ENCODE measurements at regions not wholly inside any gene's neighbourhood (a gene's known extent, or its start where the extent isn't known, plus 50 kb on each side); places are given as distances from the start of the nearest gene placed in this dataset.

DNA sequence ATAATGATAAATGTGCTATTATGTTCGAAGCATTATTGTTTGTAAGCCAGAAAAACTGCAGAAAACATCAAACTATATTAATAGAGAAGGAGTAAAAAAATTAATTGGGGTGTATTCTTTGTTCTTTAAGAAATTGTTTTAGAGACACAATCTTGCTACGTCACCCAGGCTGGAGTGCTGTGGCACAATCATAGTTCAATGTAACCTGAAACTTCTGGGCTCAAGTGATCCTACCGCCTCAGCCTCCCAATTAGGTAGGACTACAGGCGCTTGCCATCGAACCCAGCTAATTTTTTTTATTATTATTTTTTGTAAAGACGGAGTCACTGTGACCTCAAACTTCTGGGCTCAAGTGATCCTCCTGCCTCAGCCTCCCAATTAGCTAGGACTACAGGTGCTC, 1138.6 kb downstream of the GATA3 start:
- CTCF ChIA-PET = no interaction called here
- no TSS peak for BruUV-seq (replicated peaks)
- POLR2A ChIA-PET = no interaction called here
- Histone ChIP-seq H2AFZ (ENCODE audit: control insufficient read depth, low read depth, low read length) (no peak overlapping the region), H3K27me3 (replicated peaks in 1 of 2; ENCODE audit: control insufficient read depth in 2 of 2, insufficient read depth in 2 of 2, low read length in 1 of 2) (no peaks in the 10 kb centered on the region), H3K79me2 (ENCODE audit: control insufficient read depth, insufficient read depth, low read length) (no peaks in the 10 kb centered on the region), H3K9ac (ENCODE audit: control insufficient read depth, insufficient read depth, low read length) (no peak overlapping the region), H3K4me3 (no peak overlapping the region), H3K4me2 (ENCODE audit: control insufficient read depth, insufficient read depth) (no peak overlapping the region), H3K36me3 (ENCODE audit: control insufficient read depth in 2 of 2, insufficient read depth in 2 of 2, low read length in 1 of 2) (no peaks in the 10 kb centered on the region), H3K27ac (ENCODE audit: control insufficient read depth, insufficient read depth) (no peak overlapping the region), H4K20me1 (ENCODE audit: control insufficient read depth, insufficient read depth) (no peaks in the 10 kb centered on the region), H3K9me3 (replicated peaks; ENCODE audit: control insufficient read depth, insufficient read depth, low read length) (no peaks in the 10 kb centered on the region), H3K4me1 (ENCODE audit: control insufficient read depth, insufficient read depth, low read length) (no peaks in the 10 kb centered on the region)
- in situ Hi-C loops (cut with MboI) = no loop called here
- intact Hi-C loops (cut with micrococcal nuclease; ENCODE audit: unreplicated experiment) = no loop called here
- FAIRE-seq = no peak
- no peak for ATAC-seq
- RAD21 ChIA-PET (ENCODE audit: unreplicated experiment) = no interaction called here
- SMC1A ChIA-PET (ENCODE audit: uncharacterized antibody, unreplicated experiment) = interaction anchor here (0.9 kb wide), 1 partner anchor 15 kb away, joined by 3 read pairs; no protein-coding TSS in a partner anchor
- WGBS (ENCODE audit: insufficient coverage, insufficient replicate concordance, low lambda C conversion rate, missing lambda C conversion rate) = 66% methylated on average over 6 of the region's 6 CpGs
- DNase-seq (ENCODE audit: low read depth, low spot score) = no peak
- TF ChIP-seq BHLHE40 (IDR thresholded peaks at IDR 0.05; ENCODE audit: borderline replicate concordance in 1 of 2, low read depth in 2 of 2, low read length in 1 of 2) = no peak
- TF ChIP-seq, protein P1, sequence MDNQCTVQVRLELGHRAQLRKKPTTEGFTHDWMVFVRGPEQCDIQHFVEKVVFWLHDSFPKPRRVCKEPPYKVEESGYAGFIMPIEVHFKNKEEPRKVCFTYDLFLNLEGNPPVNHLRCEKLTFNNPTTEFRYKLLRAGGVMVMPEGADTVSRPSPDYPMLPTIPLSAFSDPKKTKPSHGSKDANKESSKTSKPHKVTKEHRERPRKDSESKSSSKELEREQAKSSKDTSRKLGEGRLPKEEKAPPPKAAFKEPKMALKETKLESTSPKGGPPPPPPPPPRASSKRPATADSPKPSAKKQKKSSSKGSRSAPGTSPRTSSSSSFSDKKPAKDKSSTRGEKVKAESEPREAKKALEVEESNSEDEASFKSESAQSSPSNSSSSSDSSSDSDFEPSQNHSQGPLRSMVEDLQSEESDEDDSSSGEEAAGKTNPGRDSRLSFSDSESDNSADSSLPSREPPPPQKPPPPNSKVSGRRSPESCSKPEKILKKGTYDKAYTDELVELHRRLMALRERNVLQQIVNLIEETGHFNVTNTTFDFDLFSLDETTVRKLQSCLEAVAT (IDR thresholded peaks at IDR 0.05) = no peak
- no peak for TF ChIP-seq TBL1XR1 (IDR thresholded peaks at IDR 0.05; ENCODE audit: low read depth, low read length)
- no peak for TF ChIP-seq ZNF384 (IDR thresholded peaks at IDR 0.05; ENCODE audit: borderline replicate concordance, low read depth, low read length)
- TF ChIP-seq, protein P2, sequence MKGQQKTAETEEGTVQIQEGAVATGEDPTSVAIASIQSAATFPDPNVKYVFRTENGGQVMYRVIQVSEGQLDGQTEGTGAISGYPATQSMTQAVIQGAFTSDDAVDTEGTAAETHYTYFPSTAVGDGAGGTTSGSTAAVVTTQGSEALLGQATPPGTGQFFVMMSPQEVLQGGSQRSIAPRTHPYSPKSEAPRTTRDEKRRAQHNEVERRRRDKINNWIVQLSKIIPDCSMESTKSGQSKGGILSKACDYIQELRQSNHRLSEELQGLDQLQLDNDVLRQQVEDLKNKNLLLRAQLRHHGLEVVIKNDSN (IDR thresholded peaks at IDR 0.05; ENCODE audit: borderline replicate concordance, extremely low read length, insufficient read depth, low read depth, low read length) = no peak
- no peak for TF ChIP-seq NR2C1 (IDR thresholded peaks at IDR 0.05)
- TF ChIP-seq KLF5 (IDR thresholded peaks at IDR 0.05; ENCODE audit: partially characterized antibody) = no peak
- TF ChIP-seq FOXM1 (IDR thresholded peaks at IDR 0.05; ENCODE audit: low read depth, low read length) = no peak
- no peak for TF ChIP-seq BACH1 (IDR thresholded peaks at IDR 0.05; ENCODE audit: borderline replicate concordance)
- TF ChIP-seq NFYB (IDR thresholded peaks at IDR 0.05; ENCODE audit: insufficient read depth, low read depth, low read length) = no peak
- TF ChIP-seq, protein P3, sequence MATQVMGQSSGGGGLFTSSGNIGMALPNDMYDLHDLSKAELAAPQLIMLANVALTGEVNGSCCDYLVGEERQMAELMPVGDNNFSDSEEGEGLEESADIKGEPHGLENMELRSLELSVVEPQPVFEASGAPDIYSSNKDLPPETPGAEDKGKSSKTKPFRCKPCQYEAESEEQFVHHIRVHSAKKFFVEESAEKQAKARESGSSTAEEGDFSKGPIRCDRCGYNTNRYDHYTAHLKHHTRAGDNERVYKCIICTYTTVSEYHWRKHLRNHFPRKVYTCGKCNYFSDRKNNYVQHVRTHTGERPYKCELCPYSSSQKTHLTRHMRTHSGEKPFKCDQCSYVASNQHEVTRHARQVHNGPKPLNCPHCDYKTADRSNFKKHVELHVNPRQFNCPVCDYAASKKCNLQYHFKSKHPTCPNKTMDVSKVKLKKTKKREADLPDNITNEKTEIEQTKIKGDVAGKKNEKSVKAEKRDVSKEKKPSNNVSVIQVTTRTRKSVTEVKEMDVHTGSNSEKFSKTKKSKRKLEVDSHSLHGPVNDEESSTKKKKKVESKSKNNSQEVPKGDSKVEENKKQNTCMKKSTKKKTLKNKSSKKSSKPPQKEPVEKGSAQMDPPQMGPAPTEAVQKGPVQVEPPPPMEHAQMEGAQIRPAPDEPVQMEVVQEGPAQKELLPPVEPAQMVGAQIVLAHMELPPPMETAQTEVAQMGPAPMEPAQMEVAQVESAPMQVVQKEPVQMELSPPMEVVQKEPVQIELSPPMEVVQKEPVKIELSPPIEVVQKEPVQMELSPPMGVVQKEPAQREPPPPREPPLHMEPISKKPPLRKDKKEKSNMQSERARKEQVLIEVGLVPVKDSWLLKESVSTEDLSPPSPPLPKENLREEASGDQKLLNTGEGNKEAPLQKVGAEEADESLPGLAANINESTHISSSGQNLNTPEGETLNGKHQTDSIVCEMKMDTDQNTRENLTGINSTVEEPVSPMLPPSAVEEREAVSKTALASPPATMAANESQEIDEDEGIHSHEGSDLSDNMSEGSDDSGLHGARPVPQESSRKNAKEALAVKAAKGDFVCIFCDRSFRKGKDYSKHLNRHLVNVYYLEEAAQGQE (IDR thresholded peaks at IDR 0.05; ENCODE audit: low read depth, low read length) = no peak
- TF ChIP-seq SP1 (IDR thresholded peaks at IDR 0.05; ENCODE audit: low read depth, low read length) = no peak
- TF ChIP-seq, protein P4, sequence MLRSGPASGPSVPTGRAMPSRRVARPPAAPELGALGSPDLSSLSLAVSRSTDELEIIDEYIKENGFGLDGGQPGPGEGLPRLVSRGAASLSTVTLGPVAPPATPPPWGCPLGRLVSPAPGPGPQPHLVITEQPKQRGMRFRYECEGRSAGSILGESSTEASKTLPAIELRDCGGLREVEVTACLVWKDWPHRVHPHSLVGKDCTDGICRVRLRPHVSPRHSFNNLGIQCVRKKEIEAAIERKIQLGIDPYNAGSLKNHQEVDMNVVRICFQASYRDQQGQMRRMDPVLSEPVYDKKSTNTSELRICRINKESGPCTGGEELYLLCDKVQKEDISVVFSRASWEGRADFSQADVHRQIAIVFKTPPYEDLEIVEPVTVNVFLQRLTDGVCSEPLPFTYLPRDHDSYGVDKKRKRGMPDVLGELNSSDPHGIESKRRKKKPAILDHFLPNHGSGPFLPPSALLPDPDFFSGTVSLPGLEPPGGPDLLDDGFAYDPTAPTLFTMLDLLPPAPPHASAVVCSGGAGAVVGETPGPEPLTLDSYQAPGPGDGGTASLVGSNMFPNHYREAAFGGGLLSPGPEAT (IDR thresholded peaks at IDR 0.05; ENCODE audit: low read depth) = no peak
- TF ChIP-seq ZNF24 (IDR thresholded peaks at IDR 0.05) = no peak
- TF ChIP-seq MEF2A (IDR thresholded peaks at IDR 0.05; ENCODE audit: insufficient read depth, low read depth, low read length) = no peak
- no peak for TF ChIP-seq PAX8 (IDR thresholded peaks at IDR 0.05)
